Fibroblast of skin of left biceps (primary cell): ENCODE measurements at regions not wholly inside any gene's neighbourhood (a gene's known extent, or its start where the extent isn't known, plus 50 kb on each side); places are given as distances from the start of the nearest gene placed in this dataset.

Experiments used
- DNase-seq, 2 experiments: peaks; one replicate each; pipeline ENCODE4 v3.0.0-alpha.2; 2013; ENCODE audit warnings: low read depth in 2 of 2

- no peak for DNase-seq
Measured at GRCh38 chr6:134866563-134866962, 83.3 kb downstream of the ALDH8A1 start.

DNA sequence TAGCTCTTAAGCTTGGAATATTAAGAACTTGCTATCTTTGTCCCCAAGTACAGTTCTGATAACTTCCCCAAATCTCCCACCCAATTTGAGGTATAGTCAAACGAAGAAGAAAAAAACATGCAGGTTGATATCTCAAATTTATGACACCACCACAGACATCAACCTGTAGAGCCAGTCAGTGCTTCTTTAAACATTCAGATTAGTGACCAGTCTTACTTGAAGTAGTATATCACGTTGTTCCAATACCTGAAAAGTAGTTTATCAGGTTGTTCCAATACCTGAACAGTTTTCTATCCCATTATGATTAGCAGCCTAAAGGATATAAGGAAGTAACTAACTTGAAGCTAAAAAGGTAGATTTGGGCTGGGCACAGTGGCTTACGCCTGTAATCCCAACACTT lies 85.3 kb downstream of the ALDH8A1 start:
- no peak for DNase-seq

DNA sequence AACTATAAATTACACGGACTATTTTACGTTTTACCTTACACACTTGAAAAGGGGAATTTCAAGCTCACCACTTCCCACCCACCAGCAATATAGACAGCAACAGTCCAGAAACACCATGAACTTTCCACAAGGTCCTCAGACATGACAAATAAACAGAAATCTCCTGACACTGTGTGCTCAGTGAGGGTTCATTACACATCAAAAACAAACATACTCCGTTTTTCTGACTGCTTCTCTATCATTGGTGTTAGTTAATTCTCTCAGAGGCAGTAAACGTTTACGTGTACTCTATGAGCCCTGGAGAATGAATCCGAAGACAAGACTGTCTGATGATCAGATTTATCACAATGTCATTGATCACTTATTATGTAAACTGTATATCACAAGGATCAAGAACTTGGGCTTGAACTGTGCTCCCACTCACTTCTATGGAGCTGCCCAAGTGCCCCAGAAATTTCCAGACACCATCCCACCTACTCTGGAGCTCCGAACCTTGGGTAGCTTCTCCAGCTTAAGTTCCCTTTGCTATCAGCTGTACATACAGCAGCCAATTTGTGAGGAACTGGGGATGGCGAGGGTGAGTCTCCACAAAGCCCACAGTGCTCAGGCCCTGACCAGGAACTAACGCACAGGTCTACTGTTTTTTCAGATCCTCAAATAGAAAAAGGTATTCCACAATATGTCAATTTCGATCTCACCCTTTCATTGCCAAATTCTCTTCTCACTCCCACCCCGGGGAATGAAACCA lies 86.0 kb downstream of the ALDH8A1 start:
- no peak for DNase-seq

DNA sequence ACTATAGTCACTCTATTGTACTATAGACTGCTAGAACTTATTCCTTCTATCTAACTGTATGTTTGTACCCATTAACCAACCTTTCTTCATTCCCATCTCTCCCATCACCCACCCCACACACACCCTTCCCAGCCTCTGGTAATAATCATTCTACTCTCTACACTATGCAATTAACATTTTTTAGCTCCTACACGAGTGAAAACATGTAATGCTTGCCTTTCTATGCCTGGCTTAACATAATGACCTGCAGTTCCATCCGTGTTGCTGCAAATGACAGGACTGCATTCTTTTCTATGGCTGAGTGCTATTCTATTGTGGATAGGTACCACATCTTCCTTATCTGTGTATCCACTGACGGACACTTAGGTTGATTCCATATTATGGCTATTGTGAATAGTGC lies 95.5 kb downstream of the ALDH8A1 start:
- no peak for DNase-seq

GRCh38 chr6:134853111-134854055 lies 96.5 kb downstream of the ALDH8A1 start:
- no peak for DNase-seq

- DNase-seq = no peak
Measured at GRCh38 chr6:134851548-134851947, 98.4 kb downstream of the ALDH8A1 start.

- DNase-seq = peak; percentile 24 to 25
Measured at GRCh38 chr6:134850721-134851305, 99.1 kb downstream of the ALDH8A1 start.

DNA sequence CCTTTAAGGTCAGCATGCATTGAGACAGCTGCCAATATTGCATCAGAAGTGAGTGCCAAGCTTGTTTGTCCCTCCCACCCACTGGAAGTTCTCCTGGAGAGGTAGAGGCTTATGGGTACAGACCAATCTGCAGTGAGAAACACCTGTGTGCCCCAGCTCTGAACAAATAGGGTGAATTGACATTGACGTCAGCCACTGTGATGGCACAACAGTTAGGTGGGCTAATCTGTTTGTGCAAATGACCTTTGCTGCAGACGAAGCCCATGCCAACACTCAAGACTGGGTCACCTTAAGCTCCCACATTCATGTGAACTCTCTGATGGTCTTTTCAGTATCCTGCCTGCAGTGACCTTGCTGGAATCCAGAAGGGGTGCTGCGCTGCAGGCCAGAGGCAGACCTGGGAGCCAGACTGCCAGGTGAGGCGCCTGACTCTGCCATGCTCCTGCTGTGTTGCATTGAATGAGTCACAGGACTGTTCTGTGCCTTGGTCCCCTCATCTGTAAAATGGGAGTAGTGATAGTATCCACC lies 99.9 kb downstream of the ALDH8A1 start:
- no peak for DNase-seq

DNA sequence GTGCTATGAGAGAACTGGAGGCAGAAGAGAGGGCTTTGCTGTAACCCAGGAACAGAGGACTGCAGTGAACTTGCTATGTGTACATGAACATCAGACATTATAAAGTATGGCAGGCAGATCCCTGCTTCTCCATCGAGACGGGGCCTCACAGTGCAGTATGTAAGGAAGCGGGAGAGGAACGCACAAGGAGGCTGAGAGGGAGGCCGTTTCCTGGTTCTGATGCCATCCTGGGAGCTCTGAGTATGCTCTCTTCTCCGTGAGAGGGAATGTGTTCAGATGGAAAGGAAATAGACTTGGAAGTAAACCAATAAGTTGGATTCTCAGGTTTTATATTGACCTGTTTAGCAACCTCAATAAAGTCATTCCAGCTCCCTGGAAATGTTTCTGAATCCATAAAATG lies 101.8 kb downstream of the ALDH8A1 start:
- DNase-seq = no peak

DNA sequence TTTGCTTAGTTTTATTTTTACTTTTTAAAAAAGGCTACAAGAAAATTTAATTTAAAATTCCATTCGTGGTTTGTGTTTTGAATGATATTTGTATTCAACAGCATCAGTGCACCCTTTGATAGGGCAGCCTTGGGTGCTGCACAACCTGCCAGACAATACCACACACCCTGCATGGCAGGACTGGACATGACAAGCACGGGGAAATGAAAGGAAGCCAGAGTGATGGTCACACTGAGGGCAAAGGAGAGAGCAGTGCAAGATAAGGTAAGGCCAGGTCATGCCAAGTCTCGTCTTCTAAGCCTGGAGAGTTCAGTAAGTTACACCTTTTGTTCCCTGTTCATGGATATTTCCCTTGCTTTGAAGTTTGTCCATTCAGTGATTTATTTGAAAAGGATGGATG lies 103.0 kb downstream of the ALDH8A1 start:
- DNase-seq = no peak

GRCh38 chr6:134846031-134846430 lies 103.9 kb downstream of the ALDH8A1 start:
- no peak for DNase-seq

GRCh38 chr6:134844120-134844519 lies 105.8 kb downstream of the ALDH8A1 start:
- no peak for DNase-seq

DNA sequence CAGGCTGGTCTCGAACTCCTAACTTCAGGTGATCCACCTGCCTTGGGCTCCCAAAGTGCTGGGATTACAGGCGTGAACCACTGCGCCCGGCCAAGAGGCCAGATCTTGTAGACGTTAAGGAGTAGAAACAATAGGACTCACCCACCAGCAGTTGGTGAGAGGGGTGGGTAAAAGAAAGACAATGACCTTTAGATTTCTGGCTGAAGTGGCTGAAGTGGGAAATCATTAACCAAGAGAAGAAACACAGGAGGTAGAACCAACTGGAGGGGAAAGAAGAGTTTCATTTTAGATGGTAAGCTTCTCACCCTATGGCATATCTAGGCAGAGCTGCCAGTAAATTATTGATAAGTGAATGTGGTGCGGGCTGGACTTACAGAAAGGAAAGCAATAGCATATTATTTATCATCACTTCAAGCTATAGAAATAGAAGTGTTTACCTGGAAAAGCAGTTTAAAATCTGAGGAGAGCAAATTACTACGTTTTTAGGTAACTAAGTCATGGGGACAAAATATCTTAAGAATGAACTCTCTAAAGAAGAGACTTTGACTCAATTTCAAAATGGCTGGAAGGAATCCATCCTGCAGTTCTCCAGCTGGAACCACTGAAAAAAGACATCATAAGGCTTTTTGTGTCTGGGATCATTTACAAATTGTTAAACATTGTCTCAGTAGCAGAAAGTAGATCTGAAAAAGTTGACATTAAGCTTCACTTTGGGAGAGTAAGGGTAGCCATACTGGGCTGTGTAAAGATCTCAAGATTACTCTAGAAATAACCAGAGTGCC lies 109.6 kb downstream of the ALDH8A1 start:
- DNase-seq = no peak

DNA sequence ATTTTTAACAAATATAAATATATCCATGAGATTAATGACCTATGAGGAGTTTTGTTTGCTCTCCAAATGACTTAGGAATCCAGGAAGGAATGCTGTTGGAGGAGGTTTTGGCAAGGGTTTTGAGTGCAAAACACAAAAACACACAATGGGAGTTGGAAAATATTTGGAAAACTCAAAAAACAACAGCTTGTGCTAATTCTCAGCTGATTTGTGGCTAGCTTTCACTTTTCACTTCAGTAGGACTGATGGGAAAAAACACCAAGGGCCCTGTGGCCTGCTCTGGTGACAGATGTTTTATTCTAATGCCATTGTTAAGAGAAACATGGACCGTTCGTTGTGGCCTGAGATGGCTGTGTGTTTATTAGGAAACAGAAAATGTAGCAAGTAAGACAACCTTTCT lies 113.9 kb downstream of the ALDH8A1 start:
- peak in 1 of 2 experiments; percentile 29 for DNase-seq

DNA sequence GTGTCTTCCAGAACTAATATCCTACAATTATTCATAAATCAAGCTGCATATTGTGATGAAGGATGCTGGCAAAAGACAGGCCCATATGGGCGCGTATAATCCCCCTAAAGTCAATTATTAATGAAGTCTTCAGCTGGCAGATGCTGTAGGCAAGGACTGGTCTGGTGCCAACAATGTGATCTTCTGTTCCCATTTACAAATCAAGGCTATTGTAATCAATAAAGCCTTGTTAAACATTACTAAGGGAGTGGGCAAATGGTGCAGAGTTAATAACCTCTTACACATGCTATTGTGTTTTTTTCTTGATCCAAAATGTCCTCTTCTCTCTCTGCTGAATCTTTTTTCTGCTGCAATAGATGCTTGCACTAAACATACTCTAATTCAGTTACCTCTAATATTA lies 119.0 kb downstream of the ALDH8A1 start:
- DNase-seq = no peak

DNA sequence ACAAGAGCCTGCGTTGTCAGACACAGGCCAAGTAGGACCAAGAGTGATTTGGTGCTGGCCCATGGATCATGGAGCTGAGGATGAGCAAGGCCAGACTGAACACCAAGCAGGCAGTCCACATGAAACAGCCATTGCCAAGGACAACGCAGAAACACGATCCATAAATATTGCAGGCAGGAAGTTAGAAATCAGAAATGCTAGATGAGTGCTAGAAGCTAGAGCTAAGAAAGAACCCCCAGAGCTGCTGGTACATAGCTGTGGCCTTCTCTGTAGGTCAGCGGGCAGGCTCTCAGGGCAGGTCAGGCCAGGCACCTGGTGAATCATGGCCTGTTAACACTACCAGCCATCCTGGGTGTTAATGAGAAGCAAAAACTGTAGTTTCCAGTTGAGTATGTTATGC lies 119.7 kb downstream of the ALDH8A1 start:
- no peak for DNase-seq

- no peak for DNase-seq
Measured at GRCh38 chr6:134828641-134829040, 121.3 kb downstream of the ALDH8A1 start.

- peak; percentile 92 to 94 for DNase-seq
Measured at GRCh38 chr6:134826889-134827737, 122.8 kb downstream of the ALDH8A1 start.

- DNase-seq = no peak
Measured at GRCh38 chr6:134823710-134824034, 126.2 kb downstream of the ALDH8A1 start.

DNA sequence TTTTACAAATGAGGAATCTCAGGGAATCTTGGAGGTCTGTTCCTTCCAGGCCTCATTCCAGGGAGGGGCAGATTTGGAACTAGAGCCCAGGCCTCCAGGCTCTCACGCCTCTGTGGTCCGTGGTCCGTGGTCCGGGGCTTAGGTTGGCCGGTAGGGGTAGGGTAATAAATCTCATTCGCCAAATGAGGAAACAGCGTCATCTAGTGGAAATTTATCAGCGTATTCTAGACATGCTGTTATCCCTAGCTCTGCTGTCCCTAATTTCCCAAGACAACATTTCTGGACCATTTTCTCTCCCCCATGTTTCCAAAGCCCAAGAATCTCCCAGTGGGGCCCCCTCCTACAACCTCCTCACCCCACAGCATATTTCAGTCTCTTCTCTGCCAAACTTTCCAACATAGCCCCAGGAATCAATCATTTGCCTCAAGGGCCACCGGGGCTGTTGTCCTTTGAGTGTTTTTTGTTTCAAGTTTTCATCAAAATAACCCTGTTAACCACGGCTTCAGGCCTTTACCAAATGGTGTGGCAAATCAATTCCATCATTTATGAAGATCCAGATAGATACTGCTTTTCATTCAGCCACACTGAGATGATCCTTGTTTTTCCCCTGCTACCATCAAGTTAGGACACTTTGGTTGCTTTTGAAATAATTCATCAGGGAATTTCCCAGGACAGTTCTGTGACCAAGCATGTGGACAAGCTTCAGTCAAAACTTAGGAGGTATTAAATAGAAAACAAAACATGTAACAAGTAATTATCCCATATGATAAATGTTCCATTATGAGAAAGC lies 126.8 kb downstream of the ALDH8A1 start:
- peak; percentile 47 to 55 for DNase-seq
